ENCODE measurements at regions not wholly inside any gene's neighbourhood (a gene's known extent, or its start where the extent isn't known, plus 50 kb on each side); places are given as distances from the start of the nearest gene placed in this dataset.

DNA sequence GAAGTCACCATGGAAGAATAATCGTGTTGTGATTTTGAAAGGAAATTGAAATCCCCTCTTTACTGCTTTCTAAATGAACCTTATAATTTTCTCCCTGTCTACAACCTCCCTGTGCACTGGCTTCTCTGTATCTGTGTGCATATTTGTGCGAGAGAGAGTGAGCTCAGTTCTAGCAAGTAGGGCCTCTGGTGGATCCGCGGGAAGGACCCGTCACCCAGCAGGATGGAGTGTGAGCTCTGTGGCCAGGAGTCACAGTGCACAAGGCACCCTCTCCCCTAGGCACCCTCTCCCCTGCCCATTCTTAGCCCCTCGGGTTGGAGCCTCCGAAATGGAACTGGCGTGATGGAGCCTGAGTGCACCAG, 109.0 kb downstream of the TRIM29 start:
- Histone ChIP-seq H3K4me3 (ENCODE audit: low read length) (no peak overlapping the region), H3K36me3 (replicated peaks; ENCODE audit: low read depth, low read length) (no peaks in the 10 kb centered on the region), H3K79me2 (ENCODE audit: low read length) (no peaks in the 10 kb centered on the region), H3K27me3 (ENCODE audit: low read depth, low read length) (peaks cover 14% of the 10 kb centered on the region), H2AFZ (ENCODE audit: low read depth, low read length) (no peak overlapping the region), H3K4me1 (ENCODE audit: low read length) (no peaks in the 10 kb centered on the region), H3K9ac (ENCODE audit: low read length) (no peak overlapping the region), H3K27ac (ENCODE audit: low read length) (no peak overlapping the region), H3K4me2 (ENCODE audit: low read length) (no peak overlapping the region), H3K9me3 (ENCODE audit: insufficient read depth, low read length) (no peaks in the 10 kb centered on the region), H4K20me1 (ENCODE audit: insufficient read depth, low read length) (no peaks in the 10 kb centered on the region)
- TF ChIP-seq EZH2phosphoT487 (IDR thresholded peaks at IDR 0.05; ENCODE audit: low read depth) = no peak
- TF ChIP-seq, protein P1, sequence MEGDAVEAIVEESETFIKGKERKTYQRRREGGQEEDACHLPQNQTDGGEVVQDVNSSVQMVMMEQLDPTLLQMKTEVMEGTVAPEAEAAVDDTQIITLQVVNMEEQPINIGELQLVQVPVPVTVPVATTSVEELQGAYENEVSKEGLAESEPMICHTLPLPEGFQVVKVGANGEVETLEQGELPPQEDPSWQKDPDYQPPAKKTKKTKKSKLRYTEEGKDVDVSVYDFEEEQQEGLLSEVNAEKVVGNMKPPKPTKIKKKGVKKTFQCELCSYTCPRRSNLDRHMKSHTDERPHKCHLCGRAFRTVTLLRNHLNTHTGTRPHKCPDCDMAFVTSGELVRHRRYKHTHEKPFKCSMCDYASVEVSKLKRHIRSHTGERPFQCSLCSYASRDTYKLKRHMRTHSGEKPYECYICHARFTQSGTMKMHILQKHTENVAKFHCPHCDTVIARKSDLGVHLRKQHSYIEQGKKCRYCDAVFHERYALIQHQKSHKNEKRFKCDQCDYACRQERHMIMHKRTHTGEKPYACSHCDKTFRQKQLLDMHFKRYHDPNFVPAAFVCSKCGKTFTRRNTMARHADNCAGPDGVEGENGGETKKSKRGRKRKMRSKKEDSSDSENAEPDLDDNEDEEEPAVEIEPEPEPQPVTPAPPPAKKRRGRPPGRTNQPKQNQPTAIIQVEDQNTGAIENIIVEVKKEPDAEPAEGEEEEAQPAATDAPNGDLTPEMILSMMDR (IDR thresholded peaks at IDR 0.05; ENCODE audit: low read depth, low read length) = no peak

DNA sequence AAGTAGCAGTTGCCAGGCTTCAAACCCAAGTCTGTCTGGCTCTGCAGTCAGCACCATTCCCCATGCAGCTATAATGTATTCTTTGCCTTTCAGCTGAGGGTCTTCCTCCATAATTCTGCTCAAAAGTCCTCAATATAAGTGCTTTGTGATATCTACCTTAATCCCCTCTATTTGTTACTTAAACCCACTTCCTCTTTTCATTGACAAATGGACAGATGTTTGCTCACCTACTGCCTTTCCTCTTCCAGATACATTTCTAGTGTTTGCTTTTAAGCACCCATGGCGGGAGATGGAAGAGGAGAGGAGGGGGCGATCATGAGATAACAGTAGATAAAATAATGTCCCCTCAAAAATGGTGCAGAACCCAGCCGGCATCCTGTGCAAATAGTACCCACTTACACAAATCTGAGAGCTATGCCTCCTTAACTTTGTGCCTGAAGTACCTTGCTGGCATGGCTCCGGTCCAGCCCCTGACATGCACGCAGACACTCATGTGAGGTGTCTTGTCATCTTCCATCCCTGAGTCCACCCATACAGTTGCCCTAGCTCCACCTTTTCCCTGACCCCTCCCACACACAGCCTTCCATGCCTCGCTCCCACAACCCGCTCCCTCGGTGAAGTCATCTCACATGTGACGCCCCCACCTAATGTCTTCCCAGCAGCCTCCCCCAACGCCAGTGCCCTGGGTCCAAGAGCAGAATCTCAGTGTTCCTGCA, 109.6 kb downstream of the TRIM29 start:
- Histone ChIP-seq H2AFZ (ENCODE audit: low read depth, low read length) (no peak overlapping the region), H4K20me1 (ENCODE audit: insufficient read depth, low read length) (no peaks in the 10 kb centered on the region), H3K27ac (ENCODE audit: low read length) (no peak overlapping the region), H3K27me3 (ENCODE audit: low read depth, low read length) (peaks cover 19% of the 10 kb centered on the region), H3K9me3 (ENCODE audit: insufficient read depth, low read length) (no peaks in the 10 kb centered on the region), H3K79me2 (ENCODE audit: low read length) (no peaks in the 10 kb centered on the region), H3K4me3 (ENCODE audit: low read length) (no peak overlapping the region), H3K9ac (ENCODE audit: low read length) (no peak overlapping the region), H3K36me3 (replicated peaks; ENCODE audit: low read depth, low read length) (no peaks in the 10 kb centered on the region), H3K4me2 (ENCODE audit: low read length) (no peak overlapping the region), H3K4me1 (ENCODE audit: low read length) (no peaks in the 10 kb centered on the region)
- TF ChIP-seq EZH2phosphoT487 (IDR thresholded peaks at IDR 0.05; ENCODE audit: low read depth) = no peak
- TF ChIP-seq, protein P1 (IDR thresholded peaks at IDR 0.05; ENCODE audit: low read depth, low read length) = no peak

DNA sequence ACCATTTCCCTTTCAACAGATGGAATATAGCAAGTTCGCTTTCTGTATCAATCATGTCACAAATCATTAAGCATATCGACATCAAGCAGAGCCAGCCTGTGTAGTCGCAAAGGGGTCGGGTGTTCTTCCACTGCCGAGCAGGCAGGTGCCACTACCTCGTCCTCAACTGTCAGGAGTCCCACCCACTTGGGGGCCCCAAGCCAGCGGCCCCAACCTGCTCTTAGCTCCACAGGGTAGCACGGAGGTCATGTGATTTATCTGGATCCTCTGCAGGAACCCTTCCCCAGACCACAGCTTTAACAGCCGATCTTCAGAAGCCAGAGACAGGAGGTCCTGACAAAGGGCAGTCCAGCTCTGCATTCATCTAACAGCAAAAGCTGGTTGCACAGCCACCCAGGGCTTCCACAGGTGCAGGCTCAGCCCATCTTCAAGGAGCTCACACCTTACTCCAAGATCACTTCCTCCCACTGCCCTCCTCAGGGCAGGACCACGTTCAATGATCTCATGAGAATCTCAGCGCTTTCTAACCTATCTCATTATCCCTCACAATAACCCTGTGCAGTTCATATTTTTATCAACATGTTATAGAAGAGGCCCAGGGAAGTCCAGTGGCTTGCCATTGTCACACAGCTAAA, 110.2 kb downstream of the TRIM29 start:
- TF ChIP-seq EZH2phosphoT487 (IDR thresholded peaks at IDR 0.05; ENCODE audit: low read depth) = no peak
- TF ChIP-seq, protein P1 (IDR thresholded peaks at IDR 0.05; ENCODE audit: low read depth, low read length) = no peak
- Histone ChIP-seq H4K20me1 (ENCODE audit: insufficient read depth, low read length) (no peaks in the 10 kb centered on the region), H3K4me2 (ENCODE audit: low read length) (no peak overlapping the region), H3K4me3 (ENCODE audit: low read length) (no peak overlapping the region), H3K36me3 (replicated peaks; ENCODE audit: low read depth, low read length) (no peaks in the 10 kb centered on the region), H3K79me2 (ENCODE audit: low read length) (no peaks in the 10 kb centered on the region), H3K27ac (ENCODE audit: low read length) (no peak overlapping the region), H3K4me1 (ENCODE audit: low read length) (no peaks in the 10 kb centered on the region), H3K9ac (ENCODE audit: low read length) (no peak overlapping the region), H3K9me3 (ENCODE audit: insufficient read depth, low read length) (no peaks in the 10 kb centered on the region), H2AFZ (ENCODE audit: low read depth, low read length) (no peak overlapping the region), H3K27me3 (ENCODE audit: low read depth, low read length) (peaks cover 19% of the 10 kb centered on the region)

DNA sequence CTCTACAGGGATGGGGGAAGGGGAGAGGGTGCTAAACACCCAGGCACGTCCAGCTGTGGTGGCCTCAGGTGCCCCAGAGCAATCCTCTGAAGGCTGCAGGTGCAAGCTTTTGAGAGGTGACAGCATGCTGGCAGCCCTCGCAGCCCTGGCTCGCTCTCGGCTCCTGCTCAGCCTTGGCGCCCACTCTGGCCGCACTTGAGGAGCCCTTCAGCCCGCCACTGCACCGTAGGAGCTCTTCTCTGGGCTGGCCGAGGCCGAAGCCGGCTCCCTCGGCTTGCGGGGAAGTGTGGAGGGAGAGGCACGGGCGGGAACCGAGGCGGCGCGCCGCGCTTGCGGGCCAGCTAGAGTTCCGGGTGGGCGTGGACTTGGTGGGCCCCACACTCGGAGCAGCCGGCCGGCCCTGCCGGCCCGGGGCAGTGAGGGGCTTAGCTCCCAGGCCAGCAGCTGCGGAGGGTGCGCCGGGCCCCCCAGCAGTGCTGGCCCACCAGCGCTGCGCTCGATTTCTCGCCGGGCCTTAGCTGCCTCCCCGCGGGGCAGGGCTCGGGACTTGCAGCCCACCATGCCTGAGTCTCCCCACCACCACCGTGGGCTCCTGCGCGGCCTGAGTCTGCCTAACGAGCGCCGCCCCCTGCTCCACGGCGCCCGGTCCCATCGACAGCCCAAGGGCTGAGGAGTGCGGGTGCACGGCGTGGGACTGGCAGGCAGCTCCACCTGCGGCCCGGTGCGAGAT, 112.1 kb downstream of the TRIM29 start:
- H2AFZ ChIP-seq (ENCODE audit: low read depth, low read length) = no peak overlapping the region
- H3K27me3 ChIP-seq (ENCODE audit: low read depth, low read length) = peaks cover 13% of the 10 kb centered on the region
- H3K36me3 ChIP-seq (replicated peaks; ENCODE audit: low read depth, low read length) = no peaks in the 10 kb centered on the region
- no peak overlapping the region for H3K9ac ChIP-seq (ENCODE audit: low read length)
- no peak overlapping the region for H3K27ac ChIP-seq (ENCODE audit: low read length)
- no peaks in the 10 kb centered on the region for H3K9me3 ChIP-seq (ENCODE audit: insufficient read depth, low read length)
- no peaks in the 10 kb centered on the region for H3K79me2 ChIP-seq (ENCODE audit: low read length)
- H3K4me3 ChIP-seq (ENCODE audit: low read length) = no peak overlapping the region
- no peaks in the 10 kb centered on the region for H3K4me1 ChIP-seq (ENCODE audit: low read length)
- TF ChIP-seq, protein P1 (IDR thresholded peaks at IDR 0.05; ENCODE audit: low read depth, low read length) = no peak
- TF ChIP-seq EZH2phosphoT487 (IDR thresholded peaks at IDR 0.05; ENCODE audit: low read depth) = no peak
- H3K4me2 ChIP-seq (ENCODE audit: low read length) = no peak overlapping the region
- no peaks in the 10 kb centered on the region for H4K20me1 ChIP-seq (ENCODE audit: insufficient read depth, low read length)
